Cardiac muscle cell (in vitro differentiated cells and primary cell): ENCODE measurements at regions not wholly inside any gene's neighbourhood (a gene's known extent, or its start where the extent isn't known, plus 50 kb on each side); places are given as distances from the start of the nearest gene placed in this dataset.

ENCODE experiments used
- DNase-seq, 2 donors: peaks; one replicate each; pipeline versions ENCODE4 v3.0.0 to v3.0.0-alpha.2; 2010 to 2017; ENCODE audit warnings: low read depth in 1 of 2, low spot score in 1 of 2
- H3K27ac ChIP-seq: fragments of 200-600 bp; sonication (generic); 2 replicates; pipeline ENCODE4 v1.5.1; 2016
- H3K27me3 ChIP-seq: fragments of 200-600 bp; sonication (generic); 2 replicates; pipeline ENCODE4 v1.6.0; 2016; ENCODE audit warnings: control low read depth
- H3K36me3 ChIP-seq: fragments of 200-600 bp; sonication (generic); 2 replicates; pipeline ENCODE4 v1.5.1; 2016; ENCODE audit warnings: control low read depth
- H3K4me1 ChIP-seq: fragments of 200-600 bp; sonication (generic); 2 replicates; pipeline ENCODE4 v1.8.1; 2017; ENCODE audit warnings: low read depth, mild to moderate bottlenecking, mixed run types
- H3K4me3 ChIP-seq: fragments of 200-600 bp; sonication (generic); 2 replicates; pipeline ENCODE4 v1.5.1; 2016; ENCODE audit warnings: mild to moderate bottlenecking
- H3K9me3 ChIP-seq: fragments of 200-600 bp; sonication (generic); 2 replicates; pipeline ENCODE4 v1.5.1; 2017; ENCODE audit warnings: low read depth, mild to moderate bottlenecking, control low read depth
- TF ChIP-seq, protein P1 (sequence below): IDR thresholded peaks from 2 replicates; pipeline ENCODE4 v1.5.1; 2012; ENCODE audit warnings: low read depth, mild to moderate bottlenecking, low read length

DNA sequence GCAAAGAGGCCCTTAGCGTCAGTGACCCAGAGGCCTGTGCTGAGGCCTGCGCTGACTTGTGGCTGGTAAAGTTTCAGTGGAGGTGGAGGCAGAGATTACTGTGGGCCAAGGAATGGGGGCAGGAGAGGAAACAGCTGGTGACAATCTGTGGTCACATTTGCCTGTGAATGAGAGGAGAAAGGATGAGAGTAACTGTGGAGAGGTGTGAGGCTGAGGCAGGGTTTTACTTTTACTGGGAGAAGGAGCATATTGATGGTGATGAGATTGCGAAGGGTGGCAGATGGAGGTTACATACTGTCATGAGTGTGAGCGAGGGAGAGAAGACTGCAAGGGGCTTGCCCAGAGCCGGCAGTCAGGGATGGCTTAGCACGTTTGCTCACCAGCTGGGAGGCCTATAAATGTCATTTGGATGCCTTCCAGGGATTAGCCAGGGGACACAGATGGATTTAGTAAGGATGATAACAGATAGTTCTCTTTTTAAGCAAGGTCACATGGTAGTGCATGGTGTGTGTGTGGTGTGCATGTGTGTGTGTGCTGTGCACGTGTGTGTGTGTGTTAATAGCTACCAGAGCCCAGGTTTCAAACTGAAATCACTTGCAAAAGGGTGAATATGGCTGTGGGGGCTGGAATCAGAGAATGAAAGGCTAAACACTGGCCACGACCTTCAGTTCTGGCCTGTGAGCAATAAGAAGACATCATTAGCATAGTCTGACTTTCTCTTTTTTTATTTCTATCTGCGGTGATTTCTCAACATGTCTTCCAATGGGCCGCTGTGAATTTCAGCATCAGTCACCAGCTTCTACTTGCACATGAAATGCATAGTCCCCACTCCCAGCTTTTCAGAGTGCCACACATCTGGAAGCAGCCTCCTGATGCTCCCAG lies 291.5 kb upstream of the ZNF32 start:
- no peak overlapping the region for H3K27ac ChIP-seq
- DNase-seq = peak in 1 of 2 donors; percentile 37
- H3K4me3 ChIP-seq = no peak overlapping the region
- H3K27me3 ChIP-seq = no peaks in the 10 kb centered on the region
- TF ChIP-seq, protein P1, sequence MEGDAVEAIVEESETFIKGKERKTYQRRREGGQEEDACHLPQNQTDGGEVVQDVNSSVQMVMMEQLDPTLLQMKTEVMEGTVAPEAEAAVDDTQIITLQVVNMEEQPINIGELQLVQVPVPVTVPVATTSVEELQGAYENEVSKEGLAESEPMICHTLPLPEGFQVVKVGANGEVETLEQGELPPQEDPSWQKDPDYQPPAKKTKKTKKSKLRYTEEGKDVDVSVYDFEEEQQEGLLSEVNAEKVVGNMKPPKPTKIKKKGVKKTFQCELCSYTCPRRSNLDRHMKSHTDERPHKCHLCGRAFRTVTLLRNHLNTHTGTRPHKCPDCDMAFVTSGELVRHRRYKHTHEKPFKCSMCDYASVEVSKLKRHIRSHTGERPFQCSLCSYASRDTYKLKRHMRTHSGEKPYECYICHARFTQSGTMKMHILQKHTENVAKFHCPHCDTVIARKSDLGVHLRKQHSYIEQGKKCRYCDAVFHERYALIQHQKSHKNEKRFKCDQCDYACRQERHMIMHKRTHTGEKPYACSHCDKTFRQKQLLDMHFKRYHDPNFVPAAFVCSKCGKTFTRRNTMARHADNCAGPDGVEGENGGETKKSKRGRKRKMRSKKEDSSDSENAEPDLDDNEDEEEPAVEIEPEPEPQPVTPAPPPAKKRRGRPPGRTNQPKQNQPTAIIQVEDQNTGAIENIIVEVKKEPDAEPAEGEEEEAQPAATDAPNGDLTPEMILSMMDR = no peak
- H3K9me3 ChIP-seq = no peaks in the 10 kb centered on the region
- no peaks in the 10 kb centered on the region for H3K36me3 ChIP-seq
- peaks cover 7% of the 10 kb centered on the region for H3K4me1 ChIP-seq

DNA sequence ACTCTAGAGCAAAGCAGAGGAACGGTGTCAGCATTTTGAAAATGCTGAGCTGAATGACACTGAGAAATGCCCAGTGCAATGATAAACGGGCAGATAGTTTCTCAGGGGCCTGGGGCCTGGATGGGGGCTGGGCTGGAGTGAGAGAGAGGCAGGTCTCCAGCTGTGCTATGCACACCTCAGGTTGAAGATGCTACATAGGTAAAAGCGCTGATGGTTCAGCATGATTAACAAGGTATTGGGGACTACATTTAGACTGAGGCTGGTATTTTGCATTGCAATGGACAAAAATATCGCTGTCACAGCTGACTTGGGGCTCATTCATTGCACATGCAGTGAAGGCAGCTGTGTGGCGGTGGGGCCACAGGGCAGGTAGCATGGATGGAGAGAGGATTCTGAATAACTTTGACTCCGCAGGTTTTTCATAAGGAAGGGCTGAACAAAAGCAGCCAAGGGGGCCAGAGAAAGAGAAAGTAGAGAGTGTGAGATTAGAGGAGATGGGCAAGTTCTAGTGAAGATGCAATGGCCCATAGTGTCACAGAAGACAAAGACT lies 290.8 kb upstream of the ZNF32 start:
- no peak overlapping the region for H3K27ac ChIP-seq
- no peaks in the 10 kb centered on the region for H3K9me3 ChIP-seq
- H3K27me3 ChIP-seq = no peaks in the 10 kb centered on the region
- H3K36me3 ChIP-seq = no peaks in the 10 kb centered on the region
- TF ChIP-seq, protein P1 = no peak
- no peak for DNase-seq
- H3K4me3 ChIP-seq = no peak overlapping the region
- peaks cover 7% of the 10 kb centered on the region for H3K4me1 ChIP-seq

DNA sequence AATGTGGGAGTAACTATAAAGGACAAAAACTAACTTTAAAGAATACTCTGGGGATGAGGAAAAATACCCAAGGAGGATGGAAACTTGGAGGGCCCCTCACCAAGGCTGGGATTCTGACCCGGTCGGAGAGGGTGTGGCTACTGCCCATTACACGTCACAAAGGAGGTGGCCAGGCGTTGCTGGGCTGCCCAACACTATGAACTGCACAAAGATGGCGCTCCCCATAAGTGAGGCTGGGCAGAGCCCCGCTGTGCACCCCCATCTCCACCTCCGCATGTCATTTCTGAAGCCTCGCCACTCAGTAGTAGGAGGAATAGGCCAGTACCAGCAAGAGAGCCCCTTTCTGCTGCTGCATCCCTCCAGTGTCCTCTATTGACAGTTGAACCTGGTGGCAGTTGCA lies 290.1 kb upstream of the ZNF32 start:
- Histone ChIP-seq H3K27me3 (no peaks in the 10 kb centered on the region), H3K4me3 (no peak overlapping the region), H3K27ac (no peak overlapping the region), H3K36me3 (no peaks in the 10 kb centered on the region), H3K9me3 (no peaks in the 10 kb centered on the region), H3K4me1 (peaks cover 7% of the 10 kb centered on the region)
- TF ChIP-seq, protein P1 = no peak
- DNase-seq = no peak

DNA sequence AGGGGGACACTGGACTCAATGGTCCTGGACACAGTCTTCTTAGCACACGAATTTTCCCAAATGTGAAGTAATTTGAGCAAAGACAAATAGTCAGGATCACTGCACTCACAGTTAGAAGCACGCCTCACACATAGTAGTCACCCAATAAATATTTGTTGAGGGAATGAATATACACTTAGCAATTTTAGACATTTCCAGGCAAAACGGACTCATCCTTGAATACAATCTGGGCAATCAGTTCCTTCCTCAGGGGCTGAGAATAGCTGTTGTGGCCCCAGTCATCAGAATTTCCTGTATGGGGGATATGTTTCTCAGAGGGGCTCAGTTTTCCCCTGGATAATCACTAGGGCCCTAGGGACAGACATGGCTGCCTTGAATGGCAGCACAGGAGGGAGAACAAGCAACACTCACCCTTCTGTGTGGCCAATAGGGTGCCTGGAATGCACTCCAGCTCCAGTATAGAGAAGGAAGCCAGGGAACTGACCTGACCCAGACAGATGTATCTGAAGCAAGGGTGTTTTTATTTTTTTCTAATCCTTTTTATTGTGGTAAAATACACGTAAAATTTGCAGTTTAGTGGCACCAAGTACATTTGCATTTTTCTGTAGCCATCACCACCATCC lies 282.7 kb upstream of the ZNF32 start:
- H3K27ac ChIP-seq = no peak overlapping the region
- H3K4me3 ChIP-seq = no peak overlapping the region
- TF ChIP-seq, protein P1 = no peak
- H3K36me3 ChIP-seq = no peaks in the 10 kb centered on the region
- no peaks in the 10 kb centered on the region for H3K27me3 ChIP-seq
- no peaks in the 10 kb centered on the region for H3K9me3 ChIP-seq
- DNase-seq = peak in 1 of 2 donors; percentile 45
- no peaks in the 10 kb centered on the region for H3K4me1 ChIP-seq

DNA sequence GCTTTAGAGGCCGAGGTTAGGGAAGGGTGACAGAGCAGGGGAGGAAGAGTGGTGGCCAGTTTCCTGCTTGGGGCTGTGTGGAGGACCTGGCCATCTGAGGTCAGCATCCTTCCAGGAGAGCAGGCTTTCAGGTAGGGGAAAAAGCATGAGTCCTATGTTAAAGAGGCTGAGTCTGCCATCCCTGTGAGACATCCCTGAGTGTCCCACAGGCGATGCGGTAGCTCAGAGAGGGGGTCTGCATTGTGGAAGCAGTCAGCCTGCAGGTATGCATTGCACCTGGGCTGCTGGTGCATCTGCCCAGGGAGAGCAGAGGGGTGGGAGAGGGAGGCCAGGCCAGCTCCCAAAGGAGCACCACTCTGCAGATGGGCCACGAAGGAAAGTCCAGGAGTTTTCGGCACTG lies 282.1 kb upstream of the ZNF32 start:
- Histone ChIP-seq H3K27me3 (no peaks in the 10 kb centered on the region), H3K27ac (no peak overlapping the region), H3K36me3 (no peaks in the 10 kb centered on the region), H3K4me1 (no peaks in the 10 kb centered on the region), H3K9me3 (no peaks in the 10 kb centered on the region), H3K4me3 (no peak overlapping the region)
- DNase-seq = no peak
- TF ChIP-seq, protein P1 = no peak
